C4-2B (cell line): ENCODE measurements at regions not wholly inside any gene's neighbourhood (a gene's known extent, or its start where the extent isn't known, plus 50 kb on each side); places are given as distances from the start of the nearest gene placed in this dataset.

Source experiments
- CTCF ChIP-seq: fragments of 450-650 bp; conservative IDR thresholded peaks from 2 replicates; pipeline ENCODE4 v1.5.1; 2017; ENCODE audit warnings: mild to moderate bottlenecking
- ZFX ChIP-seq: fragments of 450-650 bp; IDR thresholded peaks from 2 replicates; pipeline ENCODE4 v1.6.1; 2017

- TF ChIP-seq CTCF (no peak), ZFX (no peak)
These were observed 222.9 kb upstream of the AJAP1 start for GRCh38 chr1:4431491-4431890.
